ENCODE measurements at regions not wholly inside any gene's neighbourhood (a gene's known extent, or its start where the extent isn't known, plus 50 kb on each side); places are given as distances from the start of the nearest gene placed in this dataset.

DNA sequence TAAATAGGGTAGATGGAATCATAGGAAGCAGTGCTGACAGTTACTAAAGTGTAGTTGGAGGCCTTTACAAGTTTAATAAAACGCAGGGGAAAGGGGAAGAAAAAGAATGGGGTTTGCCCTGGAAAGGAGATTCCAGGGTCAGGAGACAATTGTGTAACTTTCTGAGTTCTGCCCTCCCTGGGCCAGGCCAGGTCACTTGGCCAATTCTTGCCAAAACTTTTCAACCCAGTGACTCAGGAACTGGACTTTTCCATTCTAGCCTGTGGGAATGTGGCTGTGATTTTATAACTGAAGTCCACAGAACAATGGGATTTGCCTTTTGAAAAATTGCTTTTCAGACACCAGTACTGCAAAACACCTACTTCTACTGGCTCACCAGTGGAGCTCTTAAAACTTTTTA, 289.8 kb upstream of the ANKRD55 start:
- TF ChIP-seq, protein P1, sequence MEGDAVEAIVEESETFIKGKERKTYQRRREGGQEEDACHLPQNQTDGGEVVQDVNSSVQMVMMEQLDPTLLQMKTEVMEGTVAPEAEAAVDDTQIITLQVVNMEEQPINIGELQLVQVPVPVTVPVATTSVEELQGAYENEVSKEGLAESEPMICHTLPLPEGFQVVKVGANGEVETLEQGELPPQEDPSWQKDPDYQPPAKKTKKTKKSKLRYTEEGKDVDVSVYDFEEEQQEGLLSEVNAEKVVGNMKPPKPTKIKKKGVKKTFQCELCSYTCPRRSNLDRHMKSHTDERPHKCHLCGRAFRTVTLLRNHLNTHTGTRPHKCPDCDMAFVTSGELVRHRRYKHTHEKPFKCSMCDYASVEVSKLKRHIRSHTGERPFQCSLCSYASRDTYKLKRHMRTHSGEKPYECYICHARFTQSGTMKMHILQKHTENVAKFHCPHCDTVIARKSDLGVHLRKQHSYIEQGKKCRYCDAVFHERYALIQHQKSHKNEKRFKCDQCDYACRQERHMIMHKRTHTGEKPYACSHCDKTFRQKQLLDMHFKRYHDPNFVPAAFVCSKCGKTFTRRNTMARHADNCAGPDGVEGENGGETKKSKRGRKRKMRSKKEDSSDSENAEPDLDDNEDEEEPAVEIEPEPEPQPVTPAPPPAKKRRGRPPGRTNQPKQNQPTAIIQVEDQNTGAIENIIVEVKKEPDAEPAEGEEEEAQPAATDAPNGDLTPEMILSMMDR (IDR thresholded peaks at IDR 0.05; ENCODE audit: low read depth, low read length) = no peak
- TF ChIP-seq, protein P2, sequence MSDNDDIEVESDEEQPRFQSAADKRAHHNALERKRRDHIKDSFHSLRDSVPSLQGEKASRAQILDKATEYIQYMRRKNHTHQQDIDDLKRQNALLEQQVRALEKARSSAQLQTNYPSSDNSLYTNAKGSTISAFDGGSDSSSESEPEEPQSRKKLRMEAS (IDR thresholded peaks at IDR 0.05; ENCODE audit: low read depth, low read length) = no peak
- TF ChIP-seq MYC (IDR thresholded peaks at IDR 0.05; ENCODE audit: low read depth, low read length) (no peak), POLR2A (IDR thresholded peaks at IDR 0.05; ENCODE audit: extremely low read depth, insufficient read length) (no peak)
